GM23338 (cell line): ENCODE measurements at regions not wholly inside any gene's neighbourhood (a gene's known extent, or its start where the extent isn't known, plus 50 kb on each side); places are given as distances from the start of the nearest gene placed in this dataset.

Source experiments
- ATAC-seq: fragments of 200-7000 bp; cut with Tn5 transposase; 3 replicates; pipeline ENCODE4 v1.9.1; 2020
- DNase-seq: peaks from one replicate; pipeline ENCODE4 v3.0.0-alpha.2; 2015; ENCODE audit warnings: low spot score
- H2AFZ ChIP-seq: fragments of 200-600 bp; sonication (generic); 2 replicates; pipeline ENCODE4 v1.8.0; 2016; ENCODE audit warnings: antibody characterized with exemption, mild to moderate bottlenecking, moderate library complexity
- H3F3A ChIP-seq: fragments of 200-600 bp; sonication (generic); replicated peaks from 2 replicates; pipeline ENCODE4 v1.8.0; 2017; ENCODE audit warnings: antibody characterized with exemption, mixed run types, low read depth
- H3K27ac ChIP-seq: fragments of 200-600 bp; sonication (generic); 2 replicates; pipeline ENCODE4 v1.6.1; 2016; ENCODE audit warnings: low read depth
- H3K27me3 ChIP-seq: fragments of 200-600 bp; sonication (generic); 2 replicates; pipeline ENCODE4 v1.8.0; 2016; ENCODE audit warnings: mild to moderate bottlenecking, mixed run types, moderate library complexity; ENCODE audit not compliant: insufficient read depth
- H3K36me3 ChIP-seq: fragments of 200-600 bp; sonication (generic); 2 replicates; pipeline ENCODE4 v1.8.0; 2016; ENCODE audit warnings: mild to moderate bottlenecking; ENCODE audit not compliant: insufficient read depth
- H3K4me1 ChIP-seq: fragments of 200-600 bp; sonication (generic); 2 replicates; pipeline ENCODE4 v1.8.0; 2016; ENCODE audit warnings: mild to moderate bottlenecking, moderate library complexity; ENCODE audit not compliant: insufficient read depth
- H3K4me2 ChIP-seq: fragments of 200-600 bp; sonication (generic); 2 replicates; pipeline ENCODE4 v1.7.1; 2017; ENCODE audit warnings: mixed run types
- H3K4me3 ChIP-seq: fragments of 200-600 bp; sonication (generic); 2 replicates; pipeline ENCODE4 v1.6.1; 2016; ENCODE audit warnings: mixed run types
- H3K79me2 ChIP-seq: fragments of 200-600 bp; sonication (generic); replicated peaks from 2 replicates; pipeline ENCODE4 v1.8.0; 2017; ENCODE audit warnings: mild to moderate bottlenecking; ENCODE audit not compliant: insufficient read depth
- H3K9me2 ChIP-seq: fragments of 200-600 bp; sonication (generic); 2 replicates; pipeline ENCODE4 v1.8.0; 2017; ENCODE audit not compliant: insufficient read depth
- H4K20me1 ChIP-seq: fragments of 200-600 bp; sonication (generic); replicated peaks from 2 replicates; pipeline ENCODE4 v1.8.0; 2017; ENCODE audit warnings: mild to moderate bottlenecking; ENCODE audit not compliant: insufficient read depth
- H3K27ac Mint-ChIP-seq: 2 replicates; pipeline ENCODE4 v1.8.0; 2020; ENCODE audit warnings: inconsistent platforms, mild to moderate bottlenecking, moderate library complexity, mixed read lengths
- H3K27me3 Mint-ChIP-seq: 3 replicates; pipeline ENCODE4 v1.8.0; 2022; ENCODE audit warnings: low read depth, mild to moderate bottlenecking, moderate library complexity, mixed read lengths, inconsistent platforms; ENCODE audit not compliant: insufficient read depth, poor library complexity
- H3K36me3 Mint-ChIP-seq: 3 replicates; pipeline ENCODE4 v1.8.0; 2021; ENCODE audit warnings: low read depth, mild to moderate bottlenecking, inconsistent platforms, moderate library complexity, mixed read lengths
- H3K4me1 Mint-ChIP-seq: 3 replicates; pipeline ENCODE4 v1.8.0; 2020; ENCODE audit warnings: mild to moderate bottlenecking, inconsistent platforms, mixed read lengths
- H3K4me3 Mint-ChIP-seq: 3 replicates; pipeline ENCODE4 v1.8.0; 2021; ENCODE audit warnings: moderate library complexity, mild to moderate bottlenecking, inconsistent platforms, mixed read lengths
- H3K9me3 Mint-ChIP-seq: 3 replicates; pipeline ENCODE4 v1.8.0; 2020; ENCODE audit warnings: moderate library complexity, mild to moderate bottlenecking, inconsistent platforms, mixed read lengths
- CREB1 ChIP-seq: fragments of 250-450 bp; sonication (Bioruptor Pico); IDR thresholded peaks from 2 replicates; pipeline ENCODE4 v1.5.0; 2020; ENCODE audit warnings: low read depth, mild to moderate bottlenecking, moderate library complexity
- CTCF ChIP-seq, 2 experiments: fragments of 200-600 bp in 1 of 2; sonication (generic) in 1 of 2; conservative IDR thresholded peaks; 2 replicates each; pipeline versions ENCODE4 v1.5.1 to v1.6.1; 2016 to 2017; ENCODE audit warnings: antibody characterized with exemption in 2 of 2, low read depth in 2 of 2, mild to moderate bottlenecking in 2 of 2, moderate library complexity in 1 of 2
- ETS1 ChIP-seq: IDR thresholded peaks from 2 replicates; pipeline ENCODE4 v1.6.1; 2016; ENCODE audit warnings: antibody characterized with exemption
- EZH2 ChIP-seq: fragments of 200-600 bp; sonication (generic); IDR thresholded peaks from one replicate; pipeline ENCODE4 v1.8.0; 2017; ENCODE audit warnings: antibody characterized with exemption, mild to moderate bottlenecking, low read depth; ENCODE audit not compliant: unreplicated experiment
- EZH2phosphoT487 ChIP-seq: fragments of 200-600 bp; sonication (generic); IDR thresholded peaks from one replicate; pipeline ENCODE4 v1.8.1; 2018; ENCODE audit warnings: antibody characterized with exemption; ENCODE audit not compliant: unreplicated experiment
- JUNB ChIP-seq: IDR thresholded peaks from one replicate; pipeline ENCODE4 v1.6.1; 2016; ENCODE audit warnings: antibody characterized with exemption; ENCODE audit not compliant: unreplicated experiment
- NANOG ChIP-seq: IDR thresholded peaks from 2 replicates; pipeline ENCODE4 v1.6.1; 2016; ENCODE audit warnings: antibody characterized with exemption, borderline replicate concordance
- POLR2AphosphoS5 ChIP-seq: IDR thresholded peaks from 2 replicates; pipeline ENCODE4 v1.6.1; 2016; ENCODE audit warnings: antibody characterized with exemption, low read depth
- REST ChIP-seq: IDR thresholded peaks from one replicate; pipeline ENCODE4 v1.6.1; 2018; ENCODE audit warnings: antibody characterized with exemption; ENCODE audit not compliant: unreplicated experiment
- ZNF114 ChIP-seq: fragments of 250-450 bp; sonication (Bioruptor Pico); IDR thresholded peaks from 2 replicates; pipeline ENCODE4 v1.5.0; 2020; ENCODE audit warnings: mild to moderate bottlenecking, moderate library complexity
- ZNF331 ChIP-seq: fragments of 250-450 bp; sonication (Bioruptor Pico); IDR thresholded peaks from 2 replicates; pipeline ENCODE4 v1.5.0; 2020; ENCODE audit warnings: low read depth, mild to moderate bottlenecking, moderate library complexity

DNA sequence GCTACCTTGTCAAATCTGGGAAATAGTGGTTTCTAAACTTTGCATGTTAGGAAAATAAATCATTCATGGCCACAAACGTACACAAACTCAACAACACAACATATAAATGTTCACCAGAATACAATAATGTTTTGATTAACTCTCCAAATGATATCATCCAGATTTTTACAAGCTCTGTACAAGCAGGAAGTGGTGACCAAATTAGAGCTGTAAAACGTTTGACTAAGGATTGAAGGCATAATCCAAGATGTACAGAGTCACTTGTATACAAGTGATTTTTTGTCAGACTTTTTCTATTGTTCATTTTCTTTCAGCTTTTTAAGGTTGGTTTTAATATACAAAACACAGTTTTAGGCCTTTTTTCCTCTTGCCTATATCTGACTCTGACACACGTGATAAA lies 748.4 kb upstream of the GRM7 start (continued):
- TF ChIP-seq REST (no peak), ZNF331 (CRISPR knock-in tag) (no peak), ZNF114 (no peak), ETS1 (no peak), CTCF (conservative IDR thresholded peaks at IDR 0.05; ENCODE audit: low read depth in 2 of 2) (no peak)

GRCh38 chr3:6113338-6113737 lies 747.6 kb upstream of the GRM7 start:
- peaks cover 81% of the 10 kb centered on the region for H3K9me3 Mint-ChIP-seq
- no peak overlapping the region for H3K27ac Mint-ChIP-seq
- DNase-seq = no peak

GRCh38 chr3:6119367-6119766 lies 741.5 kb upstream of the GRM7 start:
- ATAC-seq (no peak), DNase-seq (no peak)
- Histone ChIP-seq H3K27ac (no peak overlapping the region), H3K36me3 (peaks cover 14% of the 10 kb centered on the region), H3K79me2 (no peaks in the 10 kb centered on the region), H2AFZ (no peak overlapping the region), H3K4me3 (no peak overlapping the region), H3K27me3 (no peaks in the 10 kb centered on the region), H4K20me1 (no peaks in the 10 kb centered on the region), H3K9me2 (no peaks in the 10 kb centered on the region), H3K4me2 (no peak overlapping the region), H3F3A (no peaks in the 10 kb centered on the region), H3K4me1 (no peaks in the 10 kb centered on the region)
- H3K27me3 Mint-ChIP-seq = no peaks in the 10 kb centered on the region
- H3K4me3 Mint-ChIP-seq = no peak overlapping the region
- H3K36me3 Mint-ChIP-seq = no peaks in the 10 kb centered on the region; the same call in 2 of the 3 replicates
- no peak overlapping the region for H3K27ac Mint-ChIP-seq
- H3K9me3 Mint-ChIP-seq = peaks cover 70% of the 10 kb centered on the region
- H3K4me1 Mint-ChIP-seq = peaks cover 17% of the 10 kb centered on the region
- TF ChIP-seq EZH2 (no peak), CTCF (conservative IDR thresholded peaks at IDR 0.05; ENCODE audit: low read depth in 2 of 2) (no peak), CREB1 (CRISPR knock-in tag) (no peak), NANOG (no peak), POLR2AphosphoS5 (no peak), EZH2phosphoT487 (no peak), ZNF114 (no peak), JUNB (no peak)

More at GRCh38 chr3:6113338-6113737, 747.6 kb upstream of the GRM7 start:
- peaks cover 20% of the 10 kb centered on the region for H3K36me3 ChIP-seq
- H4K20me1 ChIP-seq = no peaks in the 10 kb centered on the region
- TF ChIP-seq CREB1 (CRISPR knock-in tag) = no peak
- TF ChIP-seq EZH2phosphoT487 = no peak
- H2AFZ ChIP-seq = no peak overlapping the region
- no peak overlapping the region for H3K4me2 ChIP-seq
- no peak overlapping the region for H3K27ac ChIP-seq
- H3K79me2 ChIP-seq = no peaks in the 10 kb centered on the region
- H3K36me3 Mint-ChIP-seq = no peaks in the 10 kb centered on the region; the same call in 2 of the 3 replicates
- peaks cover 2% of the 10 kb centered on the region for H3K27me3 Mint-ChIP-seq
- no peaks in the 10 kb centered on the region for H3K27me3 ChIP-seq
- no peak overlapping the region for H3K4me3 Mint-ChIP-seq
- H3F3A ChIP-seq = no peaks in the 10 kb centered on the region
- no peaks in the 10 kb centered on the region for H3K4me1 ChIP-seq
- no peaks in the 10 kb centered on the region for H3K9me2 ChIP-seq
- no peak for ATAC-seq
- no peaks in the 10 kb centered on the region; the same call in 2 of the 3 replicates for H3K4me1 Mint-ChIP-seq
- H3K4me3 ChIP-seq = no peak overlapping the region
